COLO668 (cell line): ENCODE measurements at regions not wholly inside any gene's neighbourhood (a gene's known extent, or its start where the extent isn't known, plus 50 kb on each side); places are given as distances from the start of the nearest gene placed in this dataset.
"Not testable (repeated sequence)": the region's sequence is repeated elsewhere in the genome, so short reads cannot be mapped to it uniquely, and the experiment has no call there.

Source experiments
- DNase-seq: peaks from one replicate; lab custom pipeline; 2025; ENCODE audit not compliant: unreplicated experiment; lab: John Stamatoyannopoulos, UW

DNA sequence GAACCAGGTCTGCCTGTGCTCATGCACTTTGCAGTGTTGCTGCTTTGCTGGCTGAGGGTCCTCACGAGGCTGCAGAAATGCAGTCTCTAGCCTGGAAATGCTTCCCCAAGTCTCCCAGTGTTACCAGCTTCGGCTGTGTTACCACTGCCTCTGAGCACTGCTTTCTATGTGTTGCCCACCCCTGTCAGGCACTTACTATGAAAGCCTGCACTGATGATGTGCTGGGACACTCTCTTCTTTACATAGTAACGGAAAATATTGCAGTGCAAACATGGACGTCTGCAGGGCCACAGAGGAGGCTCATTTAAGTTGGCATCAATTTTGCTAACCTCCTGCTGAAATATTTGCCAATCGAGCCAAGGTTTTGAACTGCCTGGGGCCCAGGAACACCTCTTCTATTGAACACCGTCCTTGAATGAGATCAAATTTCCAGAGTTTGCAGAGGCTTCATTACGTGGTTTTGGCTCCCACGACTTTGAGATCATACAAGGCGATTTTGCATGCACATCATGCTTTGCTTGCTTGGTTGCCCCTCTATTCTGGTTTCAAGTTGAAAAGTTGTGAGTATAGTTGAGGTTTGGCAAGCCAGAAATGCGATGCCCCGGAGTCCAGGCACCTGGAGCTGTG, 404.7 kb upstream of the PODXL start:
- peak; percentile 54 for DNase-seq

DNA sequence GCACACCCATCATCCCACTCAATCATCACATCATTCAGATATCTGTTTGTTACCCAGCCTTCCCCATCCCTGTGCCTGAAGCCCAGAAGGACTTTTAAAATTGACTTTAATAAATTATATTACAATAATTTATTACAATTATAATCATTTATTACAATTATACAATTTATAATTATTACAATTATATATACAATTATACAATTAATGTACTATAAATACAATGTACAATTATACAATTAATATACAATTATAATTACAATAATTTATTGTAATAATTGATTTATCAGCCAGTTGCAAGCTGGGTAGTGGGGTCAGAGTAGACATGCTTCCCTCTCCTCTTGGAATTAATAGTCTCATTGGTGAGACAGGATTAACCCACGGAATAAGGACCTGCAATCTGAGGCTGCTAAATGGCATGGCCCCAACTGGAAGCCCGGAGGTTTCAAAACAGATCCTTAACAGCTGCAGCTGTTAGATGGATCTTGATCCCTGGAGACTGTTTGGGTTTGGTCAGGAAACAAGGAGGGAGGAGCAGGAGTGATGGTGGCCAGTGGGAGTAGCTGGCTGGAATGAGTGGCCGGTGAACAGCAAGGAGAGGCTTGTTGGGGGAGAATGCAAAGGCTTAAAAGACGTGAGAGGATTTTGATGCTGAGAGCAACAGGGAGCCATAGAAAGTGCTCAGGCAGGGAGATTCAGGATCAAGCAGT, 402.8 kb upstream of the PODXL start:
- DNase-seq, result no peak

DNA sequence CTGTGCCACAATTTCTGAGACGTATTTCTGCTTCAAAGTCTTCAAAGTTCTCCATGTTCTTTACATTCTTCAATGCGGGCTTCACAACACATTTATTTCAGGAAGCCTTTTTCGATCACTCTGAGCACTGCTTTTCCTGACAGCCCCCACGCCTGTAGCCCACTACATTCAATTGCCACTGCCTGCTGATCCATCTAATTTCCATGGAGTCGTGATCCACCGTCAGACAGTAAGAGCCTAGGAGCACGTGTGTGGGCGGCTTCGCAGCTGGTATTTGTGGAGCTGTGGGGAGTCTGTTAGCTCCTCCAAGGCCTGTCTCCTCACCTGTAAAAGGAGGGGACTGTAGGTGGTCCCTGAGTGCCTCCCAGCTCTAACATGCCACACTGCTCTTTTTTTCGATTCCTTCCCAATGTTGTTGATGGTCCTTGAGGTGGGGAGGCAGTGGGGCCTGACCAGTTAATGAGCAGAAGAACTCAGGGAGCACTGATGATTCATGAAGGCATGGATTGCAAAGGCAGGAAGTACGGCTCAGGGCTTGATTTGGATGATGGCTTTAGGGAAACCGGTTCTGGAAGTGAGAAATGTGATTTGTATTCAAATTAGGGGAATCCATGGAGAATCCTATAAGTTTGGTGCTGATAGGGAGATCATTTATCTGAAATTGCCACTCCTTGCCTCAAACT, 401.1 kb upstream of the PODXL start:
- no peak for DNase-seq

DNA sequence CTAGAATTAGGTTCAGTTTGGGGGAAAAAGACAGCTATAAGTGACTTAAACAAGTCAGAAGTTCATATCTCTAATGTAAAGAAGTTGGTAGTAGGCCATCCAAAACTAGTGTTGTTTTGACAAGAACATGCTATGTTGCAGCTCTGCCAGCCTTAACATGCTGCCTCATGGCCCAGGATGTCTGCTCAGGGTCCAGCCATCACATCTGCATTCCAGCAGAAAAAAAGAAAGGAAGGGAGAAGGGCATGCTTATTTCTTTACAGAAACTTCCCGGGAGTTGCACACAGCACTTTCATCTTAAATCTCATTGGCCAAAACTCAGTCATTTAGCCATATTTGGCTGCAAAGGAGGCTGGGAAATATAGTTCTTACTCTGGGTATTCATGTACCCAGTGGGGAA, 400.4 kb upstream of the PODXL start:
- DNase-seq, result no peak

DNA sequence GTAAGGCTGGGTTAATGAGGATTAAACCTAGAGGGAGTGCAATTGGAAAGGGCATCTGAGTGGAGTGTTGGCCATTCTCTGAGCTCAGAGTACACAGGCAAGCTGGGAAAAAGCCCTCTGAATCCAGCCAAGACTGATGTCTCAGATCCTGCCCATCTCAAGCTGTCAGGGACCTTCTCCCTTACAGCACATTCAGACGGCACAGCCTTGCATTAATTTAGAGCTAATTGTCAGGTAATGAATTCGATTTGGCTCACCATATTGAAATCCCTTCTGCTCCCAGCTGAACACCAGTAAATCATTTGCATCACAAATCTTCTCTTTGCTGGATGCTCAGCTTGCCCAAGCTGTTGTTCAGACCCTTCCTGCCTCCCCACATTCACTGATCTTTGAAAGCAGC, 399.3 kb upstream of the PODXL start:
- no peak for DNase-seq

DNA sequence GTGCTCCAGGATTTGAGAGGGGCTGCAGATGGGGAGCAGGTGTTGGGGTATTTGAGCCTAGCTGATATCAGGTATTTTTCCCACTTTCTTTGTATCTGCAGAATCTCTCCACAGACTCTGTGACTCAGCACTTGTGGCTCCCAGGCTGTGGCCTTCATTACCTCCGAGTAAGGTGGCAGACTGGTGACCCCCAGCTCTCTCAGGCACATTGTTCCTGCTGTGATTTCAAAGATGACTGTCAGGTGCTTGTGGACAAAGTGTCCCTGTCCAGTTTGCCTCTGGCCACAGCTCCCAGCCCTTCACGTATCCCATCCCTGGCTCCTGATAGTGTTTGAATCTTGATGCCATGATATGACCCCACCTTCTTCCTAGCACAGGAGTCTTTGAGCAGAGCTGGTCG, 396.8 kb upstream of the PODXL start:
- DNase-seq, result no peak

DNA sequence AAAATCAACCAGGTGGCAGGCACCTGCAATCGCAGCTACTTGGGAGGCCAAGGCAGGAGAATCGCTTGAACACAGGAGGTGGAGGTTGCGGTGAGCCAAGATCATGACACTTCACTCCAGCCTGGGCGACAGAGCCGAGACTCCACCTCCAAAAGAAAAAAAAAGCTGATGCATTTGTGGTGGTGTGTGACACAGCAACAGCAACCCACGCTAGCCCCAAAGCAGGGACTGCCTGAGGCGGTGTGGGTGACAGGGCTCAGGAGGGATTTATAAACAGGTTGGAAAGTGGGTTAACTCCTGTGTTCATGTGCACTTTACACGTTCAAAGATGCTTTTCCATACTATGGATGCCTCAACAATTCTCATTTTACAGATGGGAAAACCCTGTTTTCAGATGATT, 395.9 kb upstream of the PODXL start:
- no peak for DNase-seq

DNA sequence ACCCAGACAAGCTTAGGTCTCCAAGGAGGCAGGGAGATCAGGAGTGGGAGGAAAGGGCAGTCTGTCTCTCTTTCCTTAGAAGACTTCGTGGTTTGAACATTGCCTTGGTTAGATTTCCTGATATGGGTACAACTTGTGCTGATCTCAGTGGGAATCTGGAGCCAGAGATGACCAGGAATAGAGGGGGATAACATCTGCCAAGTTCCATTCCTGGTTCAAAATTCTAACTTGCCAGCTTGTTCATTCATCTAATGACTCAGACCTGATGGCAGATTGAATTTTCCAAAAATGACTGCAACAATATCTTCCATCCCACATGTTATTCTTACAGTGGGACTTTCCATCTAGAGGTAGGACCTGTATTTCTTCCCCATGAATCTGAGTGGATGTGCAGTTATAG, 394.3 kb upstream of the PODXL start:
- DNase-seq, result no peak

DNA sequence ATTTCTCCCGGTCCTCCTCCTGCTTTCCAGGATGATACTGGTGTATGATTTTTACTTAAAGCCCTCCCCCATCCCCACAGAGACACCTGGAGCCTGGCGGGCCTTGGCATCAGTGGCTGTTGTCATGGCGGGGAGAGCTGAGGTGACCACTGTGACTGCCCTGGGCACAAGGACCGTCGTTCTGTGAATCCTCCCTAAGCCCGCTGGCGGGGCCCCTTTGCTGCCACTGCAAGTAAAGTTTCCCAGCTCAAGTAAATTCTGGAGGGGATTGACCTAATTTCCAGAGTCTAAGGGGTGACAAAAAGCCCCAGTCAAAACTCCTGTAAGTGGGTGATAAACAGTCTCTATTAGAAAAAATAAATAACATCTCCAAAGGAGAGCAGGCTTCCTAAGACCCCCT, 393.2 kb upstream of the PODXL start:
- peak; percentile 36 for DNase-seq

DNA sequence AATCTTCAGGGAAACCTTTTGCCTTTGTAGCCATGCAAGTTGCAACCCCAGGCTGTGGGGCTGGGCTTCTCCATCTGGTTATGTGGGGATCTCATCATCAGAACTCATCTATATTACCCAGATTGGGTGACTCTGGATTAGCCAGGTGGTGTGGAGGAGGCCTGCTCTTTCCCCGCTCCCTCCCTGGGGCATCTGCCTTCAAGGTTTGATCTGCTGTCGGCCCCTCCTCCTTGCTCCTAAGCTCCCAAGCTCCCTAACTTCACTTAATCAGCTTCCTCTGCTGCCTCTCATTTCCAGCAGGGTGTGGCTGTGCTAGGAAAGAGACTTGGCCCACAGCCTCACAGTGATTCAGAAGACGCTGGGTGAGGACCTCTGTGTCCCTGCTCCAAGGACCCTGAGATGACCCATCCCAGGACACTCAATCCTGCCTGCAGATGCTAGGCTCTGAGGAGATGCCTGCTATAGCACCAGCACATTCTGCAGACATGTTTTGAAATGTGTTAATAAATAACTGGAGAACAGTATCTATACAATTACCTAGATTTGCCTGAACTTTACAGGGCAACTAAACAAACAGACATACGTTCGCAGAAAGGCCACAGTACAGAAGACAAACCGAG, 392.1 kb upstream of the PODXL start:
- DNase-seq, result peak; percentile 32

DNA sequence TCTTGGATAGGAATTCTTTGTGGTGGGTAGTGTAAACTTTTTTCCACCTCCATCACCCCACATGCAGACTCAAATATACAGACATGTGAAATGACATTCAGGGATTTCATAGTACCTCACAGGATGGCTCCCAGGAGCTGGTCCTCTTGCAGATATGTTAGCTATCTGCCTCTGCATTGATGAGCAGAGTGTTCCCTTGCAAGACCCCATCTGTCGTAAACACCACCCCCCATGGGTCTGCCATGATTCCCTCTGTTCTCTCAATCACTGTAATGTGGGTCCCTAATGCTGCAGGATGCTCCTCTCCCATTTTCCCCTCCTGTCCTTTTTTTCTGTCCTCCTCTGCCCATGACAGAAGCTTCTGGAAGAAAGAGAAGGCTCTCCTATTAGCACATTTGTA, 391.2 kb upstream of the PODXL start:
- no peak for DNase-seq

DNA sequence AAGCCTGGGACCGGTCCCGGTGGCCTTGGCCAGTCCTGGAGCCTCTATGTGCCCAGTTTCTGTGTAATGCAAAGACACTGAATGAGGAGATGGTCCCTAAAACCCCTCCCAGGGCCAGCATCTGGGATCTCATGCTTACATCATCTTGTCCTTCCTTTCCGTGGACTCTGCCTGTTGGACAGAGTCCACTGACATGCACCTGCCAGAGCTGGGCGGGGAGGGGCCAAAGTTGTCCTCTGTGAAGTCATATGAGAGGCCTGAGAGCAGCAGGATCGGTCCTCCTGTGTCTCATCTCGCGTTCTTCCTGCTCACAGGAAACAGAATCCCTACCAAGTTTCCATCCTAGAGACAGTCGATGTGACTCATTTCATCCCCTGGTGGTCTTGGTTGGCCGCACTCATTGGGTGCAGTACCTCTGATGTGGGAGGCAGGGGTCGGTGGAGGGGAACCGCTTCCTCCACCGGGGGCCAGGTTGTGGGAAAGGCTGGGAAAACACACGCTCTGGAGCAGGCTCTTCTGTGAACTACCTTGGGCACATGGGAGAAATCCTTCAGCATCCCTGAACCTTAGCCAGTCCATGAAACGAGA, 389.6 kb upstream of the PODXL start:
- peak; percentile 27 for DNase-seq

DNA sequence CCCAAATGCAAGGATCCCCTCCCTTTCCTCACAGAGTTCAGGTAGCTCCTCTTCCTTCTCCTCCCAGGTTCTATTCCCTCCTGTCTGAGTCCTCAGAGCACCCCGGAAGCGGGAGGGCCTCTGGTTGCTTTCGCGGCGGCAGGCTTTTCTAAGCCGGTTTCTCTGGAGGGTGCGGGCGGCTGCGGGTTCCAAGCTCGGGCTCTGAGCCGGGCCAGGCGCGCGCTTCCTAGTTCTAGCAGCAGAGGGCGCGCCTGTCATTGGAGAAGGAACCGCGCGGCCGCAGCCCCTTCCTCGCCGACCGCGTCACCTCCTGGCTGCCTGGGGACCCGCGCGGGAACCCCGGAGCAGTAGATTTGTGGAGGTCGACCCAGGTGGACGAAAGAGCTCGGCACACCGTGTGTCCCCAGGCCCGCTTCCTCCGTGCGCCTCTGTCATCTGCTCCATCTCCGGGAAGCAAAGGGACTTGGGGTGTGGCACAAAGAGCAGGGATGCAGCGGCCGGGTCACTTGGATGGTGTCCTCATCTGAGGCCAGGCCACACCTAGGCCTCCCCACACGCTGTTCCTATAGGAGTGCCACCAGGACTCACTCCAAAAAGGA, 389.0 kb upstream of the PODXL start:
- peak; percentile 85 for DNase-seq

DNA sequence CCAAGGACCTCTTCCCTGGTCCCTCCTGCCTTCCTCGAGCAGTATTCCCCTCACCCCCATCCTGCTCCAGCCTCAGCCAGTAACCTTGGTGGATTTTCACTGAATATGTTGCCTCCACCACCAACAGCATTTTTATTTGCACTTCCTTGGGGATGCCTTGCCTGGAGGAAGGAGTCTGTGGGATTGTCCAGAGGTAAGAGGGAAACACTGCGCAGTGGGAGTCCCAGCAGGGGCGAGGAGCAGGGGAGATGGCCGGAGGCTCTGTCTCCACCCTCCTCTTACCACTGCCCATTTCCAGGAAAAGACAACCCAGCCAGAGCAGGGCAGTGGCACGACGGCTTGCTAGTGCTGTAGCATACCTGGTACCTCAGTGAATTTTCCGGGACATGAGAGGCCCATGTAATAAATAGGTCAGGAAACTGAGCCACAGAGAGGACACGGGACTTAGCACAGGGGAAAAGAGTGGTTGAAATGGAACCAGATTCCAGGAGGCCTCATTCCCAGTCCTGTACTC, 388.2 kb upstream of the PODXL start:
- no peak for DNase-seq

DNA sequence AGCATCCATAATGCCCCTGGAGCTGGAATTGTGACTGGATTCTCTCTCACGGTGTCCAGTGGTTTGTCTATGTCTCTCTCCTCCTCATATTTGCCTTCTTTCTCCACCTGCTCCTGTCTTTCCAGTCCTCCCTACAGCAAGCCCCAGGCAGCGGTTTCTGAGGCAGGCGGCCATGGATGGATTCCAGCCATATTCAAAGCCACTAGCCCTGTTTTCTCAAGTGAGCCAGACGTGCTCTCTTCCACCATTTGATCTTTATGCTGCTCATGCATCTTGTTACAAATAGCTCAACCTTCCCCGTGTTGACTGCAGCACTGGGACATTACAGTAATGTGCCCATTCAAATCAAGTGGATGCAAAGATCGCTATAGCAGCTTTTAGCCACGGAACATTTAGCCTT, 387.2 kb upstream of the PODXL start:
- no peak for DNase-seq

DNA sequence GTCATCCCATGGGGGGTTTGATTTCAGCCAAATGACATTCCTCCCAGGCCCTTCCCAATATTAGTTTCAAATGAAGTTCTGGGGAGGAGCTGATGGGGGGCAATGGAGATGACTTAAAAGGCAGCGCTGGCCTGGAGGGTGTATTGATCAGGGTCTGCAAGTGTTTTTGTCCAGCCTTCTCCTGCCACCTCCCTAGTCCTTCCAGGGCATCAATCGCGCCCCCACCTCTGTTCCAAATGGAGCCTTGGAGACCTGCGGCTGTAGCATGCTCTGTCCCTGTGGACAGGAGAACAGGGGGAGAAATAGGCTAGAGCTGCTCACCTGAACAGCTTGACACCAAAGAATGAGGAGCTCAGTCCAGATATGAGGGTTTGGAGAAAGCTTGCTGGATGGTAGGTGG, 386.8 kb upstream of the PODXL start:
- DNase-seq, result no peak

DNA sequence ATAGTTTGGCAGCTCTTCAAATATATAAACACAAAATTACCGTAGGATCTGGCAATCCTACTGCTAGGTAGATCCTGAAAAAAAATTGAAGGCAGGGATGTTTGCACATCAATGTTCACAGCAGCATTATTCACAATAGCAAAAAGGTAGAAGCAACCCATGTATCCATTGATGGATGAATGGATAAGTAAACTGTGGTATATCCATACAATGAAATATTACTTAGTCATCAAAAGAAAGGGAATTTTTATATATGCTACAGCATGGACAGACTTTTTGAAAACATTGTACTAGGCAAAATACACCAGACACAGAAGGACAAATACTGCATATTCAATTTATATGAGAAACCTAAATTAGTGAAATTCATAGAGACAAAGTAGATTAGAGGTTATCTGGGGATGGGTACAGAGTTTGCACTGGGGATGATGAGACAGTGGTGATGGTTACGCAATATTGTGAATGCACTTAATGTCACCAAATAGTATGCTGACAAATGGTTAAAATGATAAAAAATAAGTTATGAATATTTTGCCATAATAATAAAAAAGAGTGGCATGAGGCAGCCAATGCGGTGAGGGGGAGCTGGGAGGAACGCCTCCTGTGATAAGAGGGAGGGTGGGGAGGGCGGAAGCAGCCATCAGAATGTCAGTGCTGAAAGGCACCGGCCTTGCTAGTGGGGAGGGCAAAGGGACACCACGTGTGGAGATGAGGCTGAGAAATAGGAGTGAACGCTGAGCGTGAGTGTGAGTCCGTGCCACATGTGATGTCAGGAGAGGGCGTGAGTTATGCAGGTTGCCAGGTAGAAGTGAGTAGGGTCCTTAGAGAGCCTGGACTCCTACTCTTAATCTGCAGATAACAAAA, 386.1 kb upstream of the PODXL start:
- no peak for DNase-seq

DNA sequence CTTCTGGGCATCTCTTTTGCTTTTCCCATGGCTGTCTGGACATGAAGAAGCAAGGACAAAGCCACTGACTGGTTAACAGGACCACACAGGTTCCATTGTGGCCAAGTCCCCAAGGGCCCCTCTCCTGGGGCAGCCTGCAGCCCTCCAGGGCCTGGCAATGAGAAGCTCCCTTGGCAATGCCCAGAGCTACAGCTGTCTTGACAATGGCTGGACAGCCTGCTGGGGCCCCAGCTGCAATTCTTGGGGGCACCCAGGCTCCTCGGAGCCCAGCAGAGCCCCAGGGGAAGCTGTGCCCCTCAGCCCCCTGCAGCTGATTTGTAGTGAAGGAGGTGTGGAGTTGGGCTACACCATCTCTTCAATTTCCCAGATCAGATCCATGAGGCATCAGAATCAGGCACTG, 384.9 kb upstream of the PODXL start:
- DNase-seq, result no peak

DNA sequence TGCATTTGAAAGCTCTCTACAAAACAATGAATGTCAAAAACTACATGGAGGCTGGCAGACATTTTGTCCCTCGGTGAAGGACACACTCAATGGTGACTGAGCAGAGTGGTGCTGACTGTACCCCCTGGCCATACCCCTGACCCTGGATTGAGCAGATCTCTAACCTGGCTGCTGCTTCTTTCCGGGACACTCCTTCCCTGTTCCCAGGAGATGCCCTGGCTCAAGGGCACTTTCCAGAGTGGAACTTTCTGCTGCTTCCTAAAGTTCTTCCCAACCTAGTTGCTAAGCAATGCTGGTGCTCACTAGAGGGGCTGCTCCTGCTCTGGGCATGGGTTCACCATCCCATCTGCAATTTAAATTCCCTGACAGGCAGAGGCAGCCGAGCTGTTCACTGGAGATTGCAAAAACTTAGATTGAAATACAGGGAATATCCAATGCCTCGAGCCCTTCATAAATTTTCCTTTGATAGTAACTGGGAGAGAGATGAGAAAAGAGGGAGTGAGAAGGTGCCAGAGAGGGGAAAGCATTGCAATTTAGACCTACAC, 384.3 kb upstream of the PODXL start:
- DNase-seq, result no peak

DNA sequence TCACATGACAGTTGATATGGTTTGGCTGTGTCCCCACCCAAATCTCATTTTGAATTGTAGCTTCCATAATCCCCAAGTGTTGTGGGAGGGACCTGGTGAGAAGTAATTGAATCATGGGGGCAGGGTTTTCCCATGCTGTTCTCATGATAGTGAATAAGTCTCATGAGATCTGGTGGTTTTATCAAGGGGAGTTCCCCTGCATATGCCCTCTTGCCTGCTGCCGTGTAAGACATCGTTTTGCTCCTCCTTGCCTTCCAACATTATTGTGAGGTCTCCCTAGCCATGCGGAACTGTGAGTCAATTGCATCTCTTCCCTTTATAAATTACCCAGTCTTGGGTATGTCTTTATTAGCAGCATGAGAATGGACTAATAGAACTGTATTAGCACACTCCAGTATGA, 382.4 kb upstream of the PODXL start:
- DNase-seq, result not testable (repeated sequence)
